Liver (tissue), 8 donors: ENCODE measurements at regions not wholly inside any gene's neighbourhood (a gene's known extent, or its start where the extent isn't known, plus 50 kb on each side); places are given as distances from the start of the nearest gene placed in this dataset.

Experiments used
- DNase-seq: peaks from one replicate; pipeline ENCODE4 v3.0.0-alpha.2; 2017; ENCODE audit warnings: low spot score
- H3K27ac ChIP-seq, 2 donors: one replicate each; pipeline ENCODE4 v1.7.0; 2013; ENCODE audit warnings: inconsistent platforms in 2 of 2, low read length in 2 of 2, control low read depth in 1 of 2, low read depth in 1 of 2, mild to moderate bottlenecking in 1 of 2
- H3K27me3 ChIP-seq, 4 donors: one replicate each; pipeline versions ENCODE4 v1.6.1 to v1.7.0; 2013; ENCODE audit warnings: low read length in 3 of 4, inconsistent platforms in 1 of 4, mild to moderate bottlenecking in 1 of 4, moderate library complexity in 1 of 4; ENCODE audit not compliant: control insufficient read depth in 4 of 4, insufficient read depth in 4 of 4
- H3K36me3 ChIP-seq, 4 donors: one replicate each; pipeline versions ENCODE4 v1.6.1 to v1.7.0; 2013; ENCODE audit warnings: low read length in 3 of 4, mild to moderate bottlenecking in 3 of 4, low read depth in 1 of 4, moderate library complexity in 1 of 4; ENCODE audit not compliant: control insufficient read depth in 4 of 4, insufficient read depth in 3 of 4
- H3K4me1 ChIP-seq, 4 donors: one replicate each; pipeline versions ENCODE4 v1.6.1 to v1.7.0; 2013; ENCODE audit warnings: low read length in 3 of 4, mild to moderate bottlenecking in 3 of 4, moderate library complexity in 1 of 4; ENCODE audit not compliant: control insufficient read depth in 4 of 4, insufficient read depth in 4 of 4
- H3K4me3 ChIP-seq, 3 donors: one replicate each; pipeline versions ENCODE4 v1.6.1 to v1.7.0; 2013; ENCODE audit warnings: low read length in 3 of 3, control low read depth in 1 of 3, low read depth in 1 of 3, mild to moderate bottlenecking in 1 of 3
- H3K9ac ChIP-seq, 2 donors: one replicate each; pipeline ENCODE4 v1.7.0; 2013; ENCODE audit warnings: low read length in 2 of 2, mild to moderate bottlenecking in 2 of 2, moderate library complexity in 2 of 2, control low read depth in 1 of 2, low read depth in 1 of 2
- H3K9me3 ChIP-seq, 4 donors: one replicate each; pipeline versions ENCODE4 v1.6.1 to v1.7.0; 2013; ENCODE audit warnings: low read length in 3 of 4; ENCODE audit not compliant: control insufficient read depth in 4 of 4
- ATF3 ChIP-seq: IDR thresholded peaks from 2 replicates; pipeline ENCODE4 v1.6.1; 2016; ENCODE audit warnings: antibody characterized with exemption
- CTCF ChIP-seq: fragments of 150-350 bp; IDR thresholded peaks from 2 replicates; pipeline ENCODE4 v1.5.1; 2017; ENCODE audit warnings: improper control_type of control experiment, low read depth, low read length; ENCODE audit not compliant: missing input control
- EGR1 ChIP-seq, 2 donors: IDR thresholded peaks; 2 replicates each; pipeline ENCODE4 v1.6.1; 2016 to 2018; ENCODE audit warnings: antibody characterized with exemption in 2 of 2, low read depth in 2 of 2
- FOXA1 ChIP-seq: IDR thresholded peaks from 2 replicates; pipeline ENCODE4 v1.6.1; 2016; ENCODE audit warnings: antibody characterized with exemption
- FOXA2 ChIP-seq: IDR thresholded peaks from 2 replicates; pipeline ENCODE4 v1.6.1; 2016; ENCODE audit warnings: antibody characterized with exemption
- GABPA ChIP-seq, 2 donors: IDR thresholded peaks in 1 of 2; conservative IDR thresholded peaks in 1 of 2; 2 replicates each; pipeline ENCODE4 v1.6.1; 2016; ENCODE audit warnings: antibody characterized with exemption in 2 of 2, mild to moderate bottlenecking in 1 of 2, moderate library complexity in 1 of 2
- HNF4A ChIP-seq, 2 donors: conservative IDR thresholded peaks; 2 replicates each; pipeline ENCODE4 v1.6.1; 2016; ENCODE audit warnings: antibody characterized with exemption in 2 of 2, mild to moderate bottlenecking in 2 of 2
- HNF4G ChIP-seq: IDR thresholded peaks from 2 replicates; pipeline ENCODE4 v1.6.1; 2016; ENCODE audit warnings: antibody characterized with exemption
- JUND ChIP-seq, 2 donors: IDR thresholded peaks; 2 replicates each; pipeline ENCODE4 v1.6.1; 2016; ENCODE audit warnings: antibody characterized with exemption in 2 of 2
- MAX ChIP-seq: IDR thresholded peaks from 2 replicates; pipeline ENCODE4 v1.6.1; 2016; ENCODE audit warnings: antibody characterized with exemption
- NR2F2 ChIP-seq: IDR thresholded peaks from 2 replicates; pipeline ENCODE4 v1.6.1; 2016; ENCODE audit warnings: antibody characterized with exemption
- RAD21 ChIP-seq, 2 donors: IDR thresholded peaks; 2 replicates each; pipeline ENCODE4 v1.6.1; 2016; ENCODE audit warnings: antibody characterized with exemption in 2 of 2, mild to moderate bottlenecking in 2 of 2
- RXRA ChIP-seq, 2 donors: IDR thresholded peaks; 2 replicates each; pipeline ENCODE4 v1.6.1; 2017 to 2018; ENCODE audit warnings: antibody characterized with exemption in 2 of 2, mild to moderate bottlenecking in 1 of 2
- SP1 ChIP-seq: IDR thresholded peaks from 2 replicates; pipeline ENCODE4 v1.6.1; 2018; ENCODE audit warnings: antibody characterized with exemption, mild to moderate bottlenecking
- TAF1 ChIP-seq: conservative IDR thresholded peaks from 2 replicates; pipeline ENCODE4 v1.6.1; 2016; ENCODE audit warnings: antibody characterized with exemption, mild to moderate bottlenecking
- YY1 ChIP-seq: IDR thresholded peaks from 2 replicates; pipeline ENCODE4 v1.6.1; 2016; ENCODE audit warnings: antibody characterized with exemption, mild to moderate bottlenecking
- ZBTB33 ChIP-seq: IDR thresholded peaks from 2 replicates; pipeline ENCODE4 v1.6.1; 2016; ENCODE audit warnings: antibody characterized with exemption
- WGBS: extraction: QIAGEN DNeasy Blood & Tissue Kit; methylation state at CpG from one replicate; pipeline ENCODE4 v1.1.7; 2013; 5-methylcytosine and 5-hydroxymethylcytosine counted together
- donor health status: healthy.
- donor health status: healthy.
- donor health status: healthy.
- donor health status: healthy.
- donor health status: healthy.

- no peak for TF ChIP-seq MAX
- TF ChIP-seq FOXA1, result no peak
- TF ChIP-seq NR2F2, result no peak
- TF ChIP-seq TAF1, result no peak
- TF ChIP-seq JUND (IDR thresholded peaks at IDR 0.05), result no peak
These were observed 745.1 kb upstream of the COBL start (continued) for GRCh38 chr7:52061666-52062065.

GRCh38 chr7:52053525-52053924 lies 736.9 kb upstream of the COBL start:
- 2% methylated on average over 1 of the region's 1 CpG for WGBS

GRCh38 chr7:52030722-52031121 lies 714.1 kb upstream of the COBL start:
- no peak overlapping the region for H3K9ac ChIP-seq
- H3K4me1 ChIP-seq, result no peaks in the 10 kb centered on the region
- no peak overlapping the region for H3K27ac ChIP-seq
- no peak for DNase-seq
- 67% methylated on average over 4 of the region's 4 CpGs for WGBS
- H3K9me3 ChIP-seq, result no peaks in the 10 kb centered on the region
- H3K27me3 ChIP-seq, result peaks cover 0 to 3% (median 0%) of the 10 kb centered on the region in 4 donors
- no peak overlapping the region for H3K4me3 ChIP-seq
- H3K36me3 ChIP-seq, result no peaks in the 10 kb centered on the region
- TF ChIP-seq RAD21 (IDR thresholded peaks at IDR 0.05), result no peak
- TF ChIP-seq MAX, result no peak
- no peak for TF ChIP-seq ZBTB33
- TF ChIP-seq HNF4A (conservative IDR thresholded peaks at IDR 0.05), result no peak
- no peak for TF ChIP-seq CTCF
- no peak for TF ChIP-seq HNF4G
- TF ChIP-seq JUND (IDR thresholded peaks at IDR 0.05), result no peak
- no peak for TF ChIP-seq FOXA2
- no peak for TF ChIP-seq YY1
- TF ChIP-seq SP1, result no peak
- TF ChIP-seq NR2F2, result no peak
- no peak for TF ChIP-seq EGR1 (IDR thresholded peaks at IDR 0.05; ENCODE audit: low read depth in 2 of 2)
- TF ChIP-seq FOXA1, result no peak
- no peak for TF ChIP-seq RXRA (IDR thresholded peaks at IDR 0.05)

More at GRCh38 chr7:52053525-52053924, 736.9 kb upstream of the COBL start:
- Histone ChIP-seq H3K4me1 (no peaks in the 10 kb centered on the region), H3K9ac (no peak overlapping the region), H3K36me3 (no peaks in the 10 kb centered on the region), H3K27ac (no peak overlapping the region), H3K9me3 (no peaks in the 10 kb centered on the region), H3K27me3 (peaks cover 0 to 3% (median 0%) of the 10 kb centered on the region in 4 donors), H3K4me3 (no peak overlapping the region)
- no peak for TF ChIP-seq CTCF
- TF ChIP-seq GABPA (IDR thresholded peaks at IDR 0.05 in 1 of 2, conservative IDR thresholded peaks at IDR 0.05 in 1 of 2), result no peak
- TF ChIP-seq RXRA (IDR thresholded peaks at IDR 0.05), result no peak
- TF ChIP-seq TAF1, result no peak
- TF ChIP-seq ATF3, result no peak
- TF ChIP-seq HNF4A (conservative IDR thresholded peaks at IDR 0.05), result no peak
- TF ChIP-seq MAX, result no peak
- DNase-seq, result no peak
